Putamen (tissue), 1 donor: ENCODE measurements at regions not wholly inside any gene's neighbourhood (a gene's known extent, or its start where the extent isn't known, plus 50 kb on each side); places are given as distances from the start of the nearest gene placed in this dataset.

ENCODE experiments used
- DNase-seq: peaks from one replicate; pipeline ENCODE4 v3.0.0-alpha.2; 2016; ENCODE audit warnings: low spot score

DNA sequence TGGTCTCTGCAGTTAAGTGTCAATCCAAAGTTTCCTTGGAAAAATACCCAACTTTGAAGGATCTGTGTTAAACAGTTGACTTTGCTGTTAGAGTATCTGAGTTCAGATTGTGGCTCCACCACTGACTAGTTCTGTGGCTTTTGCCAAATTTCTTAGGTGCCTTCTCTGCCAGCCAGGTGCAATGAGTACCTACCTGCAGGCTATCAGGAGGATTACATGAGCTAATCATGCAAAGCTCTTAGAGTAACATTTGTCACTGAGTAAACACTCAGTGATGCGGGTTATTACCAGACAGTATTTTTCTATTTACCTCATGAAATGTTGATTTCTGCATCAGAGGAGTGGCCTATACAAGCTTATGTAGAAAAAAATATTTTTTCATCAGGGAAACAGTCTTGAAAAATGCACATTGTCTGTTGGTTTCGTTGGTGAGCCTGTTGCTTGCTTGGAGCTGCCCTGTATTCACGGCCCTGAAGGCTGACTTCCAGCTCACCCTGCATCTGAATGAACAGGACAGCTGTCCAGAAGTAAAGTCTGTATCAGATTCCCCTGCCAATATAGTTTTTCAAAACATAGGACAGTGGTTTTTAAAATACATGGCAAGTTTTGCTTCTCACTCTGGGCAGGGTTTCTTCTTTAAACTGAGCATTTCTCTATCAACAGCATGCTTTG lies 235.1 kb downstream of the CDCA7 start:
- no peak for DNase-seq

- no peak for DNase-seq
Observed at GRCh38 chr2:173590276-173590861, 235.7 kb downstream of the CDCA7 start.

- no peak for DNase-seq
Observed at GRCh38 chr2:173593109-173593508, 238.4 kb downstream of the CDCA7 start.

DNA sequence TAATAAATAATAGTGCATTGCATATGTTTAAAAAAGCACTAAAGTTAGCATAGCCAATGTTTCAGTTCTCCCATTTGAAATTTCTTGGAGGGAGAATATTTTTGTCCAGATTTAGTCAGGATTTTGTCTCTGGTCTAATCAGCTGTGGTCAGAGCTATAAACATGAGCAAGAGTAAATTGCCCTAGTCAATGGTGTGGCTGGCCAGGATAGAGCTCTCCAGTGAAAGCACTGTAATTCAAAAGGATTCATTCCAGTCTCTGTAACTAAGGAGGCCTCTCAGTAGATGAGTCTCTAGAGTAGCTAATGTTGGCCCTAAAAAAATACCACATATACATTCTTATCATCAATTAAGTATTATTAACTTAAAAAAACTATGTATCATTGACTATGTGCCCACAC lies 241.6 kb downstream of the CDCA7 start:
- no peak for DNase-seq

- no peak for DNase-seq
Observed at GRCh38 chr2:173598525-173598924, 243.9 kb downstream of the CDCA7 start.

DNA sequence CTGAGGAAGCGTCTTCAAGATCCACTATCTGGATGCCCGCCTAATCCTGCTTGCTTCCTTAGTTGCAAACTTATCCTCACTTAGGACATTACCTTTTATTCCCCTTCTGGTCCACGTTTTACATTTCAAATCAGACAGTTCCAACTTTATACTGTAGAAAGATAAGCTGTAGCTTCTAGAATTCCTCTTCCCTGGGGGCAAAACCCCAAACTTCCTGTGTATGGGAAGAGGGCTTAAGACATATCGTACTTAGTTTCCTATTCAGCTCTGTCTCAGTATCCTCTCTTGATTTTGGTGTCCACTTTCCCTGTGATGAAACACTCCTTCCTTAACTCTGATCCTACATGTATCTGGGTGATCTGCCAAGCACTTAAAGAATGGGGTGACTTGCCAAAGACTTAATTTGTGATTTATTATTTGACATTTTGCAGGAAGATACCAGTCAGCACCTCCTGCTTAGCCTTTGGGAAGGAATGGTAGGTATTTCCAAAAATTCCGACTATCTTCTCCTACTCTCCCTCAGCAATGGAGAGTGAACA lies 245.2 kb downstream of the CDCA7 start:
- DNase-seq: no peak

- DNase-seq: no peak
Observed at GRCh38 chr2:173602153-173602795, 247.6 kb downstream of the CDCA7 start.

- no peak for DNase-seq
Observed at GRCh38 chr2:173605994-173606393, 251.3 kb downstream of the CDCA7 start.

GRCh38 chr2:173606619-173607248 lies 252.1 kb downstream of the CDCA7 start:
- DNase-seq: no peak

DNA sequence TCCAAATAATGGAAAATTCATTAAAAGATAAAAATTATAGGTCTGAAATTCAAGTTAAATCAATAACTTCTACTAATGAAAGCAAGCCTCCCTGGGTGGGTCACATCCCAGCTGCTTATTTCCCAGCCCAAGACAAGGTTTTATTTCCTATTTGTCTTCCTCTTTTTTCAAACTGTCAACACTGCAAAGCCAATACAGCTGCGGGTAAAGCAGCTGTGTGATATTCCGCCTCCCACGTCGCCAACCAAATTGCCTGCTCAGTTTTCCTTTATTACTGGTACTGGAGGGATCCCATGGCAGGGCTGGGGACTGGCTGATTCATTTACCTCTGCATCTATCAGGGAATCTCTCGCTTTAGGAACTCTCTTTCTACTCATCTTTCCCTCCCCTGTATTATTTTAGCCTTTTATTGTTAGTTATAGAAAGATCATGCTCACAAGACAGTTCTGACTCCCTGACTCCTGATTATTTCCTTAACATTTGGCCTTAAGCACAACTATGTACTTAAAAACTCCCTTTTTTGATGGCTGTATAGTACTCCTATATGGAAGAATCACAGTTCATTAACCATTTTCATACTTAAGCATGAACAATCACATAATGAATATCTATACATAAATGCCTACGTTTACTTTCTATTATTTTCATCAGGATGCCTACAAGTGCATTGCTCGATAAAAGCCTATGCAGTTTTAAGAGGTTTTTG lies 253.1 kb downstream of the CDCA7 start:
- DNase-seq: no peak

- DNase-seq: no peak
Observed at GRCh38 chr2:173611121-173611520, 256.4 kb downstream of the CDCA7 start.

- DNase-seq: no peak
Observed at GRCh38 chr2:173612354-173612753, 257.7 kb downstream of the CDCA7 start.

DNA sequence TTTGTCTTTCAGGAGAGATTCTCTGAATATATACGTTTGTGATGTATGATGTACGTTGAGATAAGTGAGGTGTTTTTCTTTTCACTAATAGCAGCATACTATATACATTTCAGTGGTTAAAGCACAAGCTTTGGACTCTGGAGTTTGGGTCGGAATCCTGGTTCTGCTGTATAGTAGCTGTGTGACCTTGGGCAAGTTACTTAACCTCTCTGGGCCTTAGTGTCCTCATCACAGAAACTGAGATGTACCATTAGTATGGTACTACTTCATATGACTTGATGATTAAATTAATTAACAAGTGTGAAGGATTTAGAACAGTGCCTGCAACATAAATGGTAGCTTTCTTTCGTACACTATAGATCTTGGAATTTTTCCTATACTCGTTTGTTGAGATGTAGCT lies 258.7 kb downstream of the CDCA7 start:
- no peak for DNase-seq

DNA sequence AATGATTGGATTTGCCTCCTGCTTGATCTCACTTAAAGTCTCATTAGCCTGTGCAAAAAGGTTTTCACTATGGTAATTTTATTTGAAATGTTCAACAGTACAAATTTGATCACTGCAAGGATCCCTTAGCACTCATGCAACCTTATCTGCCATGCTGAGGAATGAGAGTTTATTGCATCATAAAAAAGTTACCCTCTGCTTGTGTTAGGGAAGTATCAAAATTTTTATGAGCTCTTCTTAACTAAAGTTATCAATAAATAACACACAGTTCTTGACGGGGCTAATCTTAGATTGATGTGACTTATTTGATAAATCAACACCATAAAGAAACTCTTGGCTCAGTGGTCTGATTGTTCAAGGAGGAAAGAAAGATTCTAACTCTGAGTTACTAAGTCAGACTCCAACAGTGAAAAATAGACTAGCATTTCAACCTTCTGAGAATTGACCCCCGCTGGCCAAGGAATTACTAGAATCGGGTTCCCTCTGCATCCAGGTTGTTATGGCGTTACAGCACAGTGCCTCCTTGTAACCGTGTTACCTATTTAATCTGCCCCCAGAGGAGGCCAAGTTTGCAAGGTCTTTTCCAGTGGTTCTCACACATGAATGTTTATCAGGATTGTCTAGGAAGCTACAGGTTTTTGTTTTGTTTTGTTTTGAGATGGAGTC lies 259.7 kb downstream of the CDCA7 start:
- DNase-seq: no peak

GRCh38 chr2:173623438-173624319 lies 269.0 kb downstream of the CDCA7 start:
- no peak for DNase-seq

DNA sequence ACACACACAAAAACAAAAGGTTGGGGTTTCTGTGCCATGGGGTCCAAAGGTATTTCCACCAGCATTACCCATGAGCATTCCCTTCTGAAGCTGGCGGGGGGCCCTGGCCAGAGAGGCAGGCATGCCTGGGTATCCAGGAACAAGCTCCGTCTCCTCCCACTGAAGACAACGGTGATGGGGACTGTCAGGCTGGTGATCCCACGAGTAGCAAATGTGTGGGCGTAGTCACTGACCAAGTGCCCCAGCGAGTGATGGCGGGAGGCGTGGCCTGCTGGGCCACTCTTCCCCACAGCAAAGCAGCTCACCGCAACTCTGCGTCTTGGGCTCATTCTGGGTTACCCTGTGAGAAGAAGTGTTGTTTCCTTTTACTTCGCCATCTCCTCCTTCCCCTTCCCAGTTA lies 270.6 kb downstream of the CDCA7 start:
- no peak for DNase-seq

GRCh38 chr2:173629076-173629475 lies 274.4 kb downstream of the CDCA7 start:
- DNase-seq: no peak

DNA sequence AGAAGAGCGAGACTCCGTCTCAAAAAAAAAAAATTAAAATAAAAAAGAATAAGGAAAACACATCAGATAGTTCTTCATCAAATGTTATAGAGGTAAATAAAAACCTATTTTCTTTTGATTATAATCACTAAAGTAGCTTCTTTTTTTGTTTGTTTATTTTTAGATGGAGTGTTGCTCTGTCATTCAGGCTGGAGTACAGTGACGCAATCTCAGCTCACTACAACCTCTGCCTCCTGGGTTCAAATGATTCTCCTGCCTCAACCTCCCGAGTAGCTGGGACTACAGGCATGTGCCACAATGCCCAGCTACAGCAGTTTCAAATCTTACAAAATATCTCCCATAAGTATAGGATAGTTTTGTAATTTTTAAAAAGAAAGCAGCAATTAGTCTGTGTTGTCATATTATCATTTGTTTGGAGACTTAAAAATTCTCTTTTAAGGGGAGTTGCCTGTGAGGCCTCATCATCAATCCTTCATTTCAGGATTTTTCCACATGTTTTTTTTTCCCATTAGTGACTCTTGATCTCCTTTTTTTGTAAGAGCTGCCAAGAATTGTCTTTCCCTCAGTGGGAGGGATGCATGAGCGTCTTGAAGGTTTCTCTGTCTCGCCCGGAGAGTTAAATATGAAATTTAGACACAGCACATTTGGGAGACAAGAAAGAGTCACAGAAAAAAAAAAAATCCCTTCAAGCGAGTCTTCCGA lies 275.9 kb downstream of the CDCA7 start:
- no peak for DNase-seq

DNA sequence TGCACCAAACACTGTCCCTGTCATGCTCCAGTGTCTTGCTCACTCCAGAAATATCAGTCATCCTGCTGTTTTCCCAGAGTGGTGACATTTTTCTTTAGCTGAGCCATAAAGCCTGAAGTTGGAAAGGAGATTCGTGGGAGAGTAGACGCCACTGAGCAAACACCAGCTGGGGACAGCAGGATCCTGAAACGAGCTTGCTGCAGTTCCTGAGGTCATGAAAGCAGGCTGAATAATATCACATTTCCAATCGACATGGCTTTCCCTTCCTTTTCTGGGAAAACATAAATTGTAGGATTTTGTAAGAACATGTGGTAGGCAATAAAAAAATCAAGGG lies 276.4 kb downstream of the CDCA7 start:
- no peak for DNase-seq

- DNase-seq: no peak
Observed at GRCh38 chr2:173644146-173644545, 289.5 kb downstream of the CDCA7 start.
